HG03575 (cell line): ENCODE measurements at regions not wholly inside any gene's neighbourhood (a gene's known extent, or its start where the extent isn't known, plus 50 kb on each side); places are given as distances from the start of the nearest gene placed in this dataset.

Experiments used
- ATAC-seq: cut with Tn5 transposase; IDR thresholded peaks from one replicate; pipeline ENCODE4 v1.9.1; 2021; ENCODE audit not compliant: unreplicated experiment, insufficient number of reproducible peaks, low FRiP score; ENCODE audit errors: extremely low read depth

DNA sequence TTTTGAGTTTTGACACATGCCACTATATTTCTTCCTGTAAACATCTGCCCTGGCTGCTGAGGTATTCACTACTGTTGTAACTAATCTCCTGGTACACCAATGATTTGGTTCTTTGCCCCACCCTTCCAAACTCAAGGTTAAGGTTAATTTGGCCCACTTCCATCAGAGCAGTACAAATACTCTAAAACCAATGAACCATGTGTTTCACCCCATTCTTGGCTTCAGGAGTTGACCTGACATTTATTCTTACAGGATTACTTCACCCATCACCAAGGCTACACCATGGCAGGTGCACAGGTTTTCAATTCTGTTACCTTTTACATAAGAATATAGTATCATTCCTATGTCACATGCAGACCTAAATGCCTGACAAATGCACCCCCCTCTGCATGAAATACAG lies 1179.9 kb downstream of the ZPLD1 start:
- ATAC-seq: no peak

DNA sequence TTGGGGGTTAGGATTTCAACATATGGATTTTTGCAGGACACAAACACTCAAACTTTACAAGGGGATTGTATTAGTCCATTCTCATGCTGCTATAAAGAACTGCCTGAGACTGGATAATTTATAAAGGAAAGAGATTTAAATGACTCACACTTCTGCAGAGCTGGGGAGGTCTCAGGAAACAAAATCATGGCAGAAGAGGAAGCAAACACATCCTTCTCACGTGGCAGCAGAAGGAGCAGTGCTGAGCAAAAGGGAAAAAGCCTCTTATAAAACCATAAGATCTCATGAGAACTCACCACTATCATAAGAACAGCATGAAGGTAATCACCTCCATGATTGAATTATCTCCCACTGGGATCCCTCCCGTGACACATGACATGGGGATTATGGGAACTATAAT lies 1183.1 kb downstream of the ZPLD1 start:
- no peak for ATAC-seq

DNA sequence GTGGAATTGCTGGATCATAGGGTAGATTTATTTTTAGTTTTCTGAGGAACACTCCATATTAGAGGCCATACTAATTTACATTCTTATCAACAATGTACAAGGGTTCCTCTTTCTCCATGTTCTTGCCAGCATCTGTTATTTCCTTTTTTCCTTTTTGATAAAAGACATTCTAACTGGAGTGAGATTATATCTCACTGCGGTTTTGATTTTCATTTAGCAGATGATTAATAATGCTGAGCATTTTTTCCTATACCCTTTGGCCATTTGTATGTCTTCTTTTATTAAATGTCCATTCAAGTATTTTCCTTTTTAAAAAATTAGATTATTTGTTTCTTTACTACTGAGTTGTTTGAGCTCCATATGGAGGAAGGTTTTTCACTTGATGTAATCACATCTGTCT lies 1189.5 kb downstream of the ZPLD1 start:
- no peak for ATAC-seq

DNA sequence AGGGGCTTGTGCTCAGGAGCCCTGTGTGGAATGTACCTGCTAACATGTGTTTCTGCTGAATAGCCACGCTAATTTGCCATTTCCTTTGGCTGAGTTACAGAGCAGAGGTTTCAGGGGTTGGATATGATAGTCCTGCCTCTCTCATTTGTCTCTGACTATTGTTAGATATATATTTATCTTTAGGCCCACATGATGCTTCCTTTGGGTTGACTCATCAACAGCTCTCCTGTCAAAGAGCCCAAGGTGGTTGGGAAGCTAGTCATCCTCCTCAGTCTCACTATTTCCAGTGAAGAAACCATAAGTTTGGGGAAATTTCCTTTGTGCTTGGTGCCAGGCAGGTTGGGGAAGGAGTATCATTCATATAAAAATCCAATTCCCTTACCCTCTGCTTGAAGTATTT lies 1194.6 kb downstream of the ZPLD1 start:
- ATAC-seq: no peak

DNA sequence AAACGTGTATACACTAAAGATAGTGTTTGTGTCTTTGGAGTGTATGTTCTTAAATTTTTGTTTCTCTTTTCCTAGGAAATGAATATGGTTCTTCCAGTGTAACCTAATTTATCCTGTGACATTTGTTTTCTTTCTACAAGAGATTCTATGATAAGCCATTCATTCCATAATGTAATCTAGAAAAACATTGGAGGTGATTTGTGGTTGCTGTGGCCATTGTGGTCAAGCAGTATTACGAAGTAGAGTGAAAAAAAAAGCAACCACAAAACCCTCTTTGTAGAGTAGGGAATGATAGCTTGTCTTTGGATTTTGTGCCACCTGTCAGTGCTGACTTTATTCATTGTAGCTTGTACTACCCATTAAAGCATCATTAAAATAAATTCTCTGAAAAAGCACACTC lies 1209.6 kb downstream of the ZPLD1 start:
- ATAC-seq: no peak

DNA sequence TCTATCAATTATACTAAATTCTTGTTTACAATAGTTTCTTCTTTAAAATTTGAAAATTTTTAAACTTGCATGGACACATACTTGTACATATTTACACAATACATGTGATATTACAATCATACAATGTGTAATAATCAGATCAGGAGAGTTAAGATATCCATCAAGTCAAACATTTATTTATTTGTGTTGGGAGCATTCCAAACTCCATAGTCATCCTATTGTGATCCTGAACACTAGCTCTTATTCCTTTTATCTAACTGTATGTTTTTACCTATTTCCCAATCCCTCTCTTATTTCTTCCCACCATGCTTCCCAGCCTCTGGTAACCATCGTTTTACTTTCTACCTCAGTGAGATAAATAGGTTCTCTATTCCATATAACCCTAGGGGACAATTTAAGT lies 1219.2 kb downstream of the ZPLD1 start:
- no peak for ATAC-seq

DNA sequence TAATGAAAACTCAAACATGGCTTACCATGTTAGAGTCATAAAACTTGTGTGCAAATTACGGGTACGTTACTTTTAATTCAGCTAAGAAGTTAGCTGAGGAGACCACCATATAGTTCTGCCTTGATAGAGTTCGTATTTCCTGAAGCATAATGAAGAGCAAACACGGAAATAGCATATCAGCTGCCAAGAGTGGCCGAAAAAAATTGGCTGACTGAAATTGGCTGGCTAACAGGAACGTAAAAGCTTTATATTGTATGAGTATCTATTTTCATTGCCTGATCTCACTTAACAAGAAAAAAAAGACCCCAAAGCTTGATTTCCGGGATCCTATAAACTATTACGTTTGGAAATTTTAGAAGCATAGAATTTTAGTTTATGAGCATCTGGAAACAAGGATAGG lies 1222.9 kb downstream of the ZPLD1 start:
- no peak for ATAC-seq

DNA sequence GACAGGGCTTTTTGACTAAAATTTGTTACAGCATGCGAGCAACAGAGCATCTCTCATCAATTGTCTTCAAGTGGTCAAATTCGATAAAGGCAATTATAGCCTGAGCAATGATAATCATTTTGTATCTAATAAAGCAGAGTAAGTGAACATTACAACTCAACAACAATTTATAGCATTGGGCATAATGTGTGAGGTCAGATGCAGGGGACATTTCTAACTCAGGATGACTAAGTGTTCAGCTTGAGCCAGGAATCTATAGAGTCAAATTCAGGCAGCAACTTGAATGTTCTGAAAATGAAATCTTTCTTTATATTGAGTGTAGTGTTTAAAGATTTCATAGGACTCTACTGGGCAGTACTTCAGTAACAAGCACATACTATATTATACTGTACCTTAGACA lies 1226.0 kb downstream of the ZPLD1 start:
- no peak for ATAC-seq

DNA sequence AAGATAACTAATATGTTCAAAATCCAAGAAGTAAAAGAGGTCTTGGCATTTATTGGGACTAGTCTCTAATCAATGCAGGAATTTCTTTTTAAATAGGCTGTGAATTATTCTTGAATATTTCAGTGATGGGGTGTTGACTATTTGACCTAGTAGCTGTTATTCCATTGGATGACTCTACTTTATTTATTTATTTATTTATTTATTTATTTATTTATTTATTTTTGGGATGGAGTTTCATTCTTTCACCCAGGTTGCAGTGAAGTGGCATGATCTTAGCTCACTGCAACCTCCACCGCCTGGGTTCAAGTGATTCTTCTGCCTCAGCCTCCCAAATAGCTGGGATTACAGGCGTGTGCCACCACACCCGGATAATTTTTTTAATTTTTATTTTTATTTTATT lies 1227.8 kb downstream of the ZPLD1 start:
- no peak for ATAC-seq

DNA sequence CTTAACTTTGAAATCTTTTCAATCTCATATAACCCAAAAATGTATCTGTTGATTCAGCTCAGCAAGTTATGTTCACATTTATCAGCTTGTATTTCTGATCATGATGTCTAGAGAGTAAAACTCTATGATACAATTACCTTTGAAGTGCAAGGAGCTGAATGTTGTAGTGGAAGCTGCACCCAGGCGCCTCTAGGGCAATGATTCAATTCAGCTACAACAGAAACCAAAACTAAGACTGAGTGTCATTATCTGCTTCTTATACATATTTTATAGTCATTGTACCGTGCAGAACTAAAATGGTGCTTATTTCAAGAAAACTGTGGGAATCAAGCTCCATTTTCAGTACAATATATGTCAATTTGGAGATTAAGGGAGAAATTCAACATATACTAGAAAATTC lies 1237.5 kb downstream of the ZPLD1 start:
- ATAC-seq: no peak

DNA sequence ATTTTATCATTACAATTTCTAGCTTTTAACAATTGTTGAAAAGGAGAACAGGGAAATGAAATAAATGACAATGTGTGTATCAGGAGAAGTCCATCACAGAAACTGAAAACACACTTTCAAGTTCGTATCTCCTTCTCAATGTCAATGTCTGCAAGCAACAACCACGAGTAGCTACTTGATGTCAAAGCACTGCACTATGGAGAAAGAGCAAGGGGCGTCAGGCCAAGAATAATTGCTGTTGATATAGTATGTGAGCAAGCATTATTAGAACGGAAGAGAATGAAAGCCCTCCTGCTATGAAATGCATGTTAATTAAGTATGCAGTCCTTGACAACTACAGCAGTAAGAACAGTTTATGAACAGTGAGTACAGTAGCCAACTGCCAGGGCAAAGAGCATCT lies 1250.1 kb downstream of the ZPLD1 start:
- ATAC-seq: no peak

DNA sequence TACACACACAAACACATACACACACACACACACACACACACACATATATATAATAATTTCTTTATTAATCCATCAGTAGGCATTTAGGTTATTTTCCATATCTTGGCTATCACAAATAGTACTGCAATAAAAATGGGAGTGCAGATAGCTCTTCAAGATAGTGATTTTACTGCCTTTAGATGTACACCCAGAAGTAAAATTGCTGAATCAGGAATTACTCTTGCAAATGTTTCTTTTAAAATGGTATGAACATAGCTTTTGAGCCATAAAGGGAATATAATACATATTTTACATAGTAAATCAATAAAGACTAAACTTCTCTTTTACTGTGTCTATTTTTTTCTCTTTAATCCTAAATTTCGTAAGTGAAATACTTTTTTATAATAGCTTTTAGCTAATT lies 1251.1 kb downstream of the ZPLD1 start:
- no peak for ATAC-seq

DNA sequence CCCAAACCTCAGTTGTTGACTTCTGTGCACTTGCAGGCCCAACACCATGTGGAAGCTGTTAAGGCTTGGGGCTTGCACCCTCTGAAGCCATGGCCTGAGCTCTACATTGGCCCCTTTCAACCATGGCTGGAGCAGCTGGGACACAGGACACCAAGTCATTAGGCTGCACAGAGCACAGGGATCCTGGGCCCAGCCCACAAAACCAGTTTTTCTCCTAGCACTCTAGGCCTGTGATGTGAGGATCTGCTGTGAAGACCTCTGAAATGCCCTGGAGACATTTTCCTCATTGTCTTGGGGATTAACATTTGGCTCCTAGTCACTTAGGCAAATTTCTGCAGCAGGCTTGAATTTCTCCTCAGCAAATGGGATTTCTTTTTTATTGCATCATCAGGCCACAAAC lies 1255.7 kb downstream of the ZPLD1 start:
- ATAC-seq: no peak

DNA sequence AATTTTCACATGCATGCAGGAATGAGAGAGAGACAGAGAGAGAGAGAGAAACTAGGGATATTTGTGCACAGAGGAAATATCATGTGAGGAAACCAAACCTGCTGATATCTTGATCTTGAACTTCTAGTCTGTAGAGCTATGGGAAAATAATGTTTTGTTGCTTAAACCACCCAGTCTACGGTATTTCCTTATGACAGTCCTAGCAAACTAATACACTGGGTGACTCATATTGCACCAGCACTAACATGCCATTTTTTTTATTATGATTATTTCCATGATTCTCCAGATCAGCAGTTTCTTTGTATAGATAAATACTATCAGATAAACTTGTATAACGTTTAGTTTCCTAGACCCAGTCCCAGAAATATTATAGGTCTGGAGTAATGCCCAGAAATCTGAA lies 1259.0 kb downstream of the ZPLD1 start:
- no peak for ATAC-seq

DNA sequence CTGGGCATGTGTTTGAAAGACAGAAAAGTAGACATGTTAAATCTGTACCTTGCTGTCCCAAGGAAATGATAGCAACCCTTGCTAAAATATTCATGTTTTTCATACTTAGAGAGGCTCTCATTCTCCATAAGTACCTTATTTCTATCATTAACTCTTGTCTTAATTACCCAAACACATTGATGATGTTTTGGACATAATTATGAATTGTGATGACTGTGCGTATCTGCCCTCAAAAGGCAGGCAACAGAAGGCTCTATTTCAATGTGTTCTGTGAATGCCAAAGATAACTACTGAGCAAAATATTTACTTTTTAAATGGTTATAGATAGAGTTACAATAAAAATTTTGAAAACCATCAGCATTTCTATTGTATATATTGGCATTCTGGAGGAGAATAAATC lies 1263.8 kb downstream of the ZPLD1 start:
- no peak for ATAC-seq

DNA sequence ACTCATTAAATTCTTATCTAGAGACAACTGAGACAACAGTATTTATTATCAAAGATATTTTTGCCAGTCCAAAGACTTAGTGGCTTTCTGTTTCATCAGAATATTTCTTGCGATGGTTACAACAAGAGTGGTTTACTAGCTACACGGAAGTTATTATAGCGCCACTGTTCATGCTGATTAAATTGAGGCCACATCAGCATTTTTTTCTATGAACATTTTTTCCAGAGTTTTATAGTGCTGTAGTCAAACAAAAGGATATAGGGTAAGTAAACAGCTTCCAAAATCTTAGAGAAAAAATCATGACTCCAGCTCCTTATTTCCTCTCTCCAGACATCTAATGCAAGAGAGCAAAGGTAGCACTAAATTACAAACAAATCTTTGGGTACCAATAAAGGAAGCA lies 1264.4 kb downstream of the ZPLD1 start:
- no peak for ATAC-seq

DNA sequence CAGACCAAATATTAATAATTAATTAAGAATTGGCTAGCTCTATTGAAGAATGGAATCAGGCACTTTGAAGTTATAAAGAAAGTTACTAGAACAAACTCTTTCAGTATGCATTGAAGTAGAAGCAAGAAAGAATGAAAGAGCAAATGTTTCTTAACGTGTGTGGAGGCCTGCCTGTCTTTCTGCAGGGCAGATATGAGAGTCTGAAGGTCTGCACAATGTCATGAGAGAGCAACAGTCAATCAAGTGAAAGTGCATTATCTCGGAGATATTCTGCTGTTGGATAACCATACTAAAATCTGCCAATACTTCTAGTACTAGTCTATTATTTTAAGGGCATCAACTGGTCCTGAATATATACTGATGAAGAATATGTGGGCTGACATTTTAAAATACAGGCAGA lies 1270.8 kb downstream of the ZPLD1 start:
- ATAC-seq: no peak

DNA sequence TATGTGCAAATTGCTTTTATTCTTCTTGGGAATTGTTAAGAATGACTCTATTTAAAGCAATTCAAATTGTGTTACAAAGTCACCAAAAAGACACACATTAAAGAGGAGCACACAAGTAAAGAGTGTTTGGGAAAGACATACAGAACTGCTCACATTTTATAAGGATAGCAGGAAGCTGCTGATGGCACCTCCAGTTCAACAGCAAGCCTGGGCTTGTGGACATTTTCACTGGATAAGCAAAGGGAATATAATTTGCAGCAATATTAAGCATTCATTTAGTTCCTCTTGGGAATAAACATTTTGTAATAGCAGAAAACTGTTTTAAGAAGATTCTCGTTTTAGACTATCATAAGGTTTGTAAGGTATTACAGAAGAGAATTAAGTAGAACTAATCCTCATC lies 1271.9 kb downstream of the ZPLD1 start:
- no peak for ATAC-seq

DNA sequence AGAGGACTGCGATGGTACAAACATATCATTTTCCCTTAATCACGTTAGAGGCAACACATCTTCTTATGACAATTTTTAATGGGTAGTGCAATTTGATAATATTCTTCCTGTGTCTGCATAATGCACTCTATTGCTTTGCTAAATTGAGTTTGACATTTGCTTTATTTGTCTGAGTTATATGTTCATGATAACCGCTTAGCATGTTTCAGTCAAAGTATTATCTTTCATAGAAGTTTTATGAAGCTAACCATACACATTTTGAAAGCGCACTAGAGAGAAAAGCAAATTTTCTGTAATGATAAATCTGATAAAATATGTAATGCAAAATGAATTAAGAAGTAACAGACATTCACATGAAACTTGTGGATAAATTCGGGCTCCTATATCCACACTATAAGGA lies 1276.9 kb downstream of the ZPLD1 start:
- no peak for ATAC-seq

DNA sequence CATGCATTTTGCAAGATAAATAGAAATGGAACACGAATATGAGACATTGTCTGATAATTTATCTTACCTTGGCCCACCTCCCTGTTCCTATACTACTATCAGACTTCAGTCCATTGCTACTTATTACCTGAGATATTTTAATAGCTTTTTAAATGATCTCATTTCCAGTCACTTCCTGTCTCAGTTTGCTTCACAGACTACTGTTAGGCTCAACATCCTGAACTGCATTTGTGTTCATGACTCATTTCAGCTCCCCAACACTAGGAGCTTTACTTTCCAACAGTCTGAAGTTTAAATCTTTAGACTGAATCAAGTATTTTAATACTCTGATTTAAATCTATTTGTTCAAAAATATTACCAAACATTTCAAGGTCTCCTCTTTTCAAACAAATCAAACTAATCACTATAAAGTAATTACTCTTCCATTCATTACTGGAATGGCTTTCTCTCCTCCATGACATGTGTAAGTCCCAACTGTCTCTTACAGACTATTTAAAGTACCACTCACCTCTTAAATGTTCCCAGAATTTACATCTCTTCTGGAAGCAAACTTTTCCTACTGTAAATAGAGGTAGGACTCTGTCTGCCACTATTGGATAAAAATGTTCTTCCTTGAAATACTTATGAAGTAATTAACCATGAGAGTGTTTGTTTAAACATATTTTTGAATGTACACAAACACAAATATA lies 1277.6 kb downstream of the ZPLD1 start:
- ATAC-seq: no peak

DNA sequence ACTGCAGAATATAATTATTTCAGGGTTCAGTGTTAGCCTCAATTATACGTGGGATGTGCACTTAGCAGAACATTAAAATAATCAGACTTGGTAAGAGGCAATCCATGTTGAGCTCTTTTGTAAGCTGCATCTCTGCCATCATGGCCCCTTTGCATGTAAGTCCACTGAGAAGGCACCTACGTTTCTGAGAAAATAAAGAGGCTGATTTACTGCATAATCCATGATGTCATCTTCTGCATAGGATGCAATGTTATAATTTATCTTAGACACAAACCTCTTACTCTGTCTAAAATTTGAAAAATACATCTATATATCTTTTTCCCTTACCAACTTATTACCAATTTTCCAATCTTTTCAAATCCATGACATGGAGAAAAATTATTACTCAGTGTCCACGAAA lies 1294.7 kb downstream of the ZPLD1 start:
- ATAC-seq: no peak

DNA sequence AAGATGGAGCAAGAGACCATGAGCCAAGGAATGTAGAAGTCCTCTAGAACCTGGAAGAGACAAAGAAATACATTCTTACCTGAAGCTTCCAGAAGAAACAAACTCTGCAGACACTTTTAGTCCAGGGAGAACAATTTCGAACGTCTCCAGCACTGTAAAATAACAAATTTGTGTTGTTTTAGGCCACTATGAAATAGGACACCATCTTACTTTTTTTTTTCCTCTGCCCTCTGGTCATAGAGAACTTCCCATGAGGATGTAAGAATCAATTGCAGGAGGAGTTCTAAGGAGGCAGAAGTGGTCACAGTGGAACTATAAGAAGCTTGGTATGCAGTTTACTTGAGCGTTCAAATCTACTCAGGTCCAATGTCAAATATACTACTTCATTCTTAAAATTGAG lies 1295.9 kb downstream of the ZPLD1 start:
- no peak for ATAC-seq
